GM12864 (cell line): ENCODE measurements at regions not wholly inside any gene's neighbourhood (a gene's known extent, or its start where the extent isn't known, plus 50 kb on each side); places are given as distances from the start of the nearest gene placed in this dataset.

Experiments used
- DNase-seq: peaks from one replicate; pipeline ENCODE4 v3.0.0-alpha.2; 2011; ENCODE audit warnings: low read depth
- H3K4me3 ChIP-seq: 2 replicates; pipeline ENCODE4 v1.5.1; 2011; ENCODE audit warnings: mild to moderate bottlenecking, low read depth, low read length, control low read depth
- CTCF ChIP-seq: IDR thresholded peaks from 2 replicates; pipeline ENCODE4 v1.5.1; 2011; ENCODE audit warnings: low read depth, mild to moderate bottlenecking, moderate library complexity, low read length, control low read depth, inconsistent platforms; ENCODE audit errors: missing control alignments

DNA sequence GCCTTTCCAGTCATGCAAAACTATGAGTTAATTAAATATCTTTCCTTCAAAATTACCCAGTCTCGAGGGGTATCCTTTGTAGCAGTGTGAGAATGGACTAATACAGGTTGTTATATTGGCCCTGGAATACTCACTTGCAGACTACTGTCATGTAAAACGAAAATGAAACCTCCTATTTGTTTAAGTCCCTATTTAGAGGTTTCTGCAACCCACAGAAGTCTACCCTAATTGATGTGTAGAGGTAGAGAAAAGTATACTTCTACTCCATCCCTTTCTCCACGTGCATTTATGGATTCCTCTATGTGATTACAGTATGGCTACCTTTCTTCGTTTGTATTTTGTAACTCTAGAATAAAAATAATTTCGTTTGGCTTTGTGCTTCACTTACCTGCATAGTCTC, 371.1 kb downstream of the FSCB start:
- no peak overlapping the region for H3K4me3 ChIP-seq
- no peak for DNase-seq
- TF ChIP-seq CTCF, result no peak

DNA sequence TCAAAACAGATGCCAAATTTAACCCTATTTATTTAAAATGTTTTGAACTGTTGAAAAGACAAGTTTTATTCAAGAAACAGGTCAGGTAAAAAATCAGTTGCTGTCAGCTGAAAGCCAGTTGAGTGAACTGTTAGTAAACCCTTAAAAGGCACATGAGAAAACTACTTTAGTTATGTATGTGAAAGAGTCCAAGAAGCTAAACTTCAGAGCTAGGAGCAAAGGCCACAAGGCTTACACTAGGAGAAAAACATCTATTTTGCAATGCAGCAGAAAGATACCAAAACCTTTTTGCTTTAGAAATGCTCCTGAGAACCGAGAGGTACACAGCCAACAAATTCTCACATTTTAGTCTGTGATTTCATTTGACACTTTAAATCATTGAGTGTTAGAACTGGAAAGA, 375.2 kb downstream of the FSCB start:
- no peak overlapping the region for H3K4me3 ChIP-seq
- TF ChIP-seq CTCF, result no peak
- DNase-seq, result no peak

DNA sequence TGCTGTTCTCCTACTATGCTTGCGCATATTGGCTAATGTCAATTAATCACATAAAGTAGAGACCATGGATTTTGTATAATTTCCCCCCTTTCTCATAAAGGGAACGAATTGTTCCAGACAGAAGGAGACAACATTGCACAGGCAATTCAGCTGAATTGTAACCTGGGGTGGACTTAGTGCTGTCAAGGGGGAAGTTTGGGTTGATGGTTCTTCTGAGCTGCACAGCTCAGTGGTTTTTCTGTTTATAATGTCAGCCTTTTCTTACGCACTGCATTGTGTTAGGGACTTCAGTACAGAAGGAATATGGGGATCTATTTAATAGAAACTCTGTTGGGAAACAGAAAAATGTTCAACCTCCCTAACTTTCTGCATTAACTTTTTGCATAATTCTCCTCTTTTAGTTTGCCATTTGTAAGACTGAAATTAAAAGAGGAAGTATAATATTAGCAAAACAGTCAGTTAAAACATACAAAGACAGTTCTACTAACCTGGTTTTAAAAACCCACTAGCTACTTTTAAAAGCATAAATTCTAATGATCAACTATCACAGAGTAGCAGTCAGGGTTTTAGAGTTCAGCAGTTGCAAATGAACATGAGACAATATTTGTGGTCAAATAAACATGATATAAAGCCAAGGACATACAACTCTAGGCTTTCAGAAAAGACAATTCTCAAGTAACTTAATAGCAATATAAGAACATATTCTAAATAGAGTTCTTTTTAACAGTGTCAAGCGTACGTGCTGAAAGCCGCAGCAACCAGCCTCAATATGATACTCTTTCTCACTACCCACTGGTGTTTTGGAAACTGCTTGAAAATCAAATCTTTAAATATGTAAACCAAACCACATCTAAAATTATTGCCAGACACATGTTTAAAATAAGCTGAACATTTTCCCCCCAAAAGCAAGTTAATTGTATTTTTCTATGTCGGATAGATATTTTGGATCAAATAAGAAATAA, 393.0 kb downstream of the FSCB start:
- no peak for DNase-seq
- no peak overlapping the region for H3K4me3 ChIP-seq
- no peak for TF ChIP-seq CTCF

GRCh38 chr14:44112774-44113460, 394.2 kb downstream of the FSCB start:
- no peak for TF ChIP-seq CTCF
- DNase-seq, result no peak
- no peak overlapping the region for H3K4me3 ChIP-seq

DNA sequence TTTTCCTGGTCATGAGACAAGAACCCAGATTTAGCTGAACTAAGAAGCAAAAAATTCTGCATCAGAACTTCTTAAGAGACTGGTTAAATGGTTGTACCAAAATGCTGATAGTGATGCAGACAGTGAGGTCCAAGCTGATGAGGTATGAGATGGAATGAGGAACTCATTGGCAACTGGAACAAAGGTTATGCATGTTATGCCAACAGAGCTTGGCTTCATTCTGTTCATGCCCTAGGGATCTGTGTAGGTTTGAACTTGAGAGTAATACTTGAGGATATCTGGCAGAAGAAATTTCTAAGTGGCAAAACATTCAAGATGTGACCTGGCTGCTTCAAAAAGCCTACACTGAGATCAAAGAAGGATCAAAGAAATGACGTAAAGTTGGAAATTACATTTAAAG, 398.0 kb downstream of the FSCB start:
- DNase-seq, result no peak
- no peak overlapping the region for H3K4me3 ChIP-seq
- TF ChIP-seq CTCF, result no peak

DNA sequence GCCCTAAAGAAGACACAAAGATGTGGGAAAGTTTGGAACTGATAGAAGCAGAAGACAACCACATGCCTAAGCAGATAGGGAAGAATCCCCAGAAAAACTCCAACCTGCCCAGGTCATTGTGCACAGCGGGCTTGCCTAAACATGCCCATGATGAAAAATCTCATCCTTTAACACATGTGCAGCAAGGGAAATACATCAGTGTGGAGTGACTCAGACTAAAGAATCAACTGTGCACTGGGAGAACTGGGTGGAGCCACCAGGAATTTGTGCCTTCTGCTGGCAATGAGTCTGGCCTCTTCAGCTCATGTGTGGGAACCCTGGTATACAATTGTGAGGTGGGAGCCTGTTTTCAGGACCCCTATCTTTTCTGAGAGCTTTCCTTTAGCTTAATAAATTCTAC, 398.5 kb downstream of the FSCB start:
- no peak for DNase-seq
- H3K4me3 ChIP-seq, result no peak overlapping the region
- no peak for TF ChIP-seq CTCF
